Smooth muscle cell (in vitro differentiated cells): ENCODE measurements at regions not wholly inside any gene's neighbourhood (a gene's known extent, or its start where the extent isn't known, plus 50 kb on each side); places are given as distances from the start of the nearest gene placed in this dataset.

Experiments
- DNase-seq: peaks from one replicate; lab custom pipeline; 2025; ENCODE audit not compliant: unreplicated experiment; lab: John Stamatoyannopoulos, UW
- H2AFZ ChIP-seq: fragments of 200-600 bp; sonication (generic); 2 replicates; pipeline ENCODE4 v1.6.0; 2016; ENCODE audit warnings: antibody characterized with exemption, low read depth, mild to moderate bottlenecking
- H3F3A ChIP-seq: fragments of 200-600 bp; sonication (generic); 2 replicates; pipeline ENCODE4 v1.6.0; 2017; ENCODE audit warnings: antibody characterized with exemption, low read depth
- H3K27ac ChIP-seq: fragments of 200-600 bp; sonication (generic); 2 replicates; pipeline ENCODE4 v1.5.1; 2016; ENCODE audit warnings: low read depth, mild to moderate bottlenecking
- H3K27me3 ChIP-seq: fragments of 200-600 bp; sonication (generic); 2 replicates; pipeline ENCODE4 v1.6.1; 2016; ENCODE audit warnings: low read depth, mild to moderate bottlenecking
- H3K36me3 ChIP-seq: fragments of 200-600 bp; sonication (generic); 2 replicates; pipeline ENCODE4 v1.5.1; 2016; ENCODE audit warnings: low read depth
- H3K4me1 ChIP-seq: fragments of 200-600 bp; sonication (generic); 2 replicates; pipeline ENCODE4 v1.5.1; 2016; ENCODE audit warnings: low read depth
- H3K4me2 ChIP-seq: fragments of 200-600 bp; sonication (generic); 2 replicates; pipeline ENCODE4 v1.6.0; 2016; ENCODE audit warnings: mild to moderate bottlenecking
- H3K4me3 ChIP-seq: fragments of 200-600 bp; sonication (generic); 2 replicates; pipeline ENCODE4 v1.5.1; 2016; ENCODE audit warnings: mild to moderate bottlenecking
- H3K79me2 ChIP-seq: fragments of 200-600 bp; sonication (generic); 2 replicates; pipeline ENCODE4 v1.6.0; 2016; ENCODE audit warnings: low read depth, mild to moderate bottlenecking
- H3K9ac ChIP-seq: fragments of 200-600 bp; sonication (generic); 2 replicates; pipeline ENCODE4 v1.6.0; 2016; ENCODE audit warnings: low read depth
- H3K9me3 ChIP-seq: fragments of 200-600 bp; sonication (generic); replicated peaks from 2 replicates; pipeline ENCODE4 v1.5.1; 2016; ENCODE audit warnings: low read depth
- H4K20me1 ChIP-seq: fragments of 200-600 bp; sonication (generic); 2 replicates; pipeline ENCODE4 v1.6.0; 2016; ENCODE audit warnings: low read depth
- CTCF ChIP-seq: fragments of 200-600 bp; sonication (generic); IDR thresholded peaks from 2 replicates; pipeline ENCODE4 v1.5.1; 2017; ENCODE audit warnings: borderline replicate concordance, mild to moderate bottlenecking, antibody characterized with exemption; ENCODE audit not compliant: insufficient read depth, poor library complexity, severe bottlenecking
- WGBS: methylation state at CpG from one replicate; pipeline ENCODE4 v1.1.7; 2016; ENCODE audit warnings: low lambda C conversion rate; 5-methylcytosine and 5-hydroxymethylcytosine counted together

- DNase-seq = no peak
- WGBS = 68% methylated on average over 1 of the region's 1 CpG
- H3F3A ChIP-seq = no peaks in the 10 kb centered on the region
Measured at GRCh38 chr1:219000005-219000404, 173.7 kb upstream of the LYPLAL1 start.

GRCh38 chr1:219000631-219001030, 173.0 kb upstream of the LYPLAL1 start:
- WGBS = 88% methylated on average over 1 of the region's 1 CpG
- H3K27me3 ChIP-seq = no peaks in the 10 kb centered on the region

More at GRCh38 chr1:219000005-219000404, 173.7 kb upstream of the LYPLAL1 start:
- peaks cover 6% of the 10 kb centered on the region for H3K9me3 ChIP-seq
- no peak overlapping the region for H3K4me2 ChIP-seq
- no peak overlapping the region for H3K27ac ChIP-seq
- H3K4me1 ChIP-seq = no peaks in the 10 kb centered on the region
- H3K9ac ChIP-seq = no peak overlapping the region
- H3K27me3 ChIP-seq = no peaks in the 10 kb centered on the region
- no peaks in the 10 kb centered on the region for H3K36me3 ChIP-seq
- no peaks in the 10 kb centered on the region for H3K79me2 ChIP-seq
- H4K20me1 ChIP-seq = no peaks in the 10 kb centered on the region
- no peak overlapping the region for H3K4me3 ChIP-seq
- no peak for TF ChIP-seq CTCF
- peak overlapping the region; percentile 1 for H2AFZ ChIP-seq

GRCh38 chr1:219010720-219011119, 163.0 kb upstream of the LYPLAL1 start:
- WGBS = 87% methylated on average over 2 of the region's 2 CpGs
- Histone ChIP-seq H3K9ac (no peak overlapping the region), H3K4me3 (no peak overlapping the region), H3K9me3 (no peaks in the 10 kb centered on the region), H3K79me2 (no peaks in the 10 kb centered on the region), H3K4me2 (no peak overlapping the region), H3K36me3 (no peaks in the 10 kb centered on the region), H3K27me3 (peaks cover 57% of the 10 kb centered on the region), H4K20me1 (no peaks in the 10 kb centered on the region), H3K27ac (no peak overlapping the region), H3K4me1 (no peaks in the 10 kb centered on the region), H3F3A (no peaks in the 10 kb centered on the region), H2AFZ (no peak overlapping the region)
- DNase-seq = no peak
- no peak for TF ChIP-seq CTCF

More at GRCh38 chr1:219000631-219001030, 173.0 kb upstream of the LYPLAL1 start:
- Histone ChIP-seq H3K79me2 (no peaks in the 10 kb centered on the region), H4K20me1 (no peaks in the 10 kb centered on the region), H3K9me3 (peaks cover 6% of the 10 kb centered on the region), H3F3A (no peaks in the 10 kb centered on the region), H3K4me2 (no peak overlapping the region), H3K4me3 (no peak overlapping the region), H3K9ac (no peak overlapping the region), H3K36me3 (no peaks in the 10 kb centered on the region), H2AFZ (no peak overlapping the region), H3K4me1 (no peaks in the 10 kb centered on the region), H3K27ac (no peak overlapping the region)
- no peak for TF ChIP-seq CTCF
- DNase-seq = no peak

GRCh38 chr1:219020386-219020785, 153.3 kb upstream of the LYPLAL1 start:
- WGBS = 19% methylated on average over 2 of the region's 2 CpGs
- Histone ChIP-seq H3K4me2 (no peak overlapping the region), H3K27me3 (peaks cover 77% of the 10 kb centered on the region), H2AFZ (no peak overlapping the region), H3K27ac (no peak overlapping the region), H3K4me1 (no peaks in the 10 kb centered on the region), H3F3A (no peaks in the 10 kb centered on the region), H3K79me2 (no peaks in the 10 kb centered on the region), H3K36me3 (no peaks in the 10 kb centered on the region), H3K4me3 (no peak overlapping the region), H3K9me3 (no peaks in the 10 kb centered on the region), H4K20me1 (no peaks in the 10 kb centered on the region), H3K9ac (no peak overlapping the region)
- TF ChIP-seq CTCF = no peak
- DNase-seq = no peak
